ENCODE measurements at regions not wholly inside any gene's neighbourhood (a gene's known extent, or its start where the extent isn't known, plus 50 kb on each side); places are given as distances from the start of the nearest gene placed in this dataset.
"Not testable (repeated sequence)": the region's sequence is repeated elsewhere in the genome, so short reads cannot be mapped to it uniquely, and the experiment has no call there.

GRCh38 chr16:85527042-85527766 is 85.9 kb upstream of the GSE1 start:
- DNase-seq (ENCODE audit: low read depth in 2 of 2): no peak

- no peak for DNase-seq (ENCODE audit: low read depth in 2 of 2)
Observed at GRCh38 chr16:85527767-85528297, 85.3 kb upstream of the GSE1 start.

- DNase-seq (ENCODE audit: low read depth in 2 of 2): no peak
Observed at GRCh38 chr16:85528528-85529387, 84.4 kb upstream of the GSE1 start.

- no peak for DNase-seq (ENCODE audit: low read depth in 2 of 2)
Observed at GRCh38 chr16:85529489-85530369, 83.4 kb upstream of the GSE1 start.

GRCh38 chr16:85530370-85530739 is 82.8 kb upstream of the GSE1 start:
- no peak for DNase-seq (ENCODE audit: low read depth in 2 of 2)

- DNase-seq (ENCODE audit: low read depth in 2 of 2): no peak
Observed at GRCh38 chr16:85531516-85531915, 81.6 kb upstream of the GSE1 start.

GRCh38 chr16:85532147-85532546 is 81.0 kb upstream of the GSE1 start:
- no peak for DNase-seq (ENCODE audit: low read depth in 2 of 2)

GRCh38 chr16:85533593-85533992 is 79.5 kb upstream of the GSE1 start:
- not testable (repeated sequence) for DNase-seq (ENCODE audit: low read depth in 2 of 2)

- no peak for DNase-seq (ENCODE audit: low read depth in 2 of 2)
Observed at GRCh38 chr16:85534536-85535351, 78.4 kb upstream of the GSE1 start.

GRCh38 chr16:85535352-85536072 is 77.6 kb upstream of the GSE1 start:
- no peak for DNase-seq (ENCODE audit: low read depth in 2 of 2)

GRCh38 chr16:85536073-85536410 is 77.1 kb upstream of the GSE1 start:
- DNase-seq (ENCODE audit: low read depth in 2 of 2): no peak

- no peak for DNase-seq (ENCODE audit: low read depth in 2 of 2)
Observed at GRCh38 chr16:85536411-85537330, 76.5 kb upstream of the GSE1 start.

- DNase-seq (ENCODE audit: low read depth in 2 of 2): no peak
Observed at GRCh38 chr16:85537331-85537788, 75.8 kb upstream of the GSE1 start.

GRCh38 chr16:85537795-85538401 is 75.2 kb upstream of the GSE1 start:
- DNase-seq (ENCODE audit: low read depth in 2 of 2): no peak

GRCh38 chr16:85539084-85539483 is 74.0 kb upstream of the GSE1 start:
- DNase-seq (ENCODE audit: low read depth in 2 of 2): no peak

- no peak for DNase-seq (ENCODE audit: low read depth in 2 of 2)
Observed at GRCh38 chr16:85539629-85540291, 73.4 kb upstream of the GSE1 start.

GRCh38 chr16:85541181-85541580 is 71.9 kb upstream of the GSE1 start:
- no peak for DNase-seq (ENCODE audit: low read depth in 2 of 2)

GRCh38 chr16:85541619-85541979 is 71.5 kb upstream of the GSE1 start:
- DNase-seq (ENCODE audit: low read depth in 2 of 2): no peak

Measured in stimulated activated CD4-positive, alpha-beta T cell treated with anti-CD3 and anti-CD28 coated beads, Interleukin-1b, Interleukin-23, amount 100 ng/mL, for 4 hours (primary cell).